Stromal cell of bone marrow (primary cell): ENCODE measurements at regions not wholly inside any gene's neighbourhood (a gene's known extent, or its start where the extent isn't known, plus 50 kb on each side); places are given as distances from the start of the nearest gene placed in this dataset.
"Not testable (repeated sequence)": the region's sequence is repeated elsewhere in the genome, so short reads cannot be mapped to it uniquely, and the experiment has no call there.

Experiments
- DNase-seq: peaks from one replicate; pipeline ENCODE4 v3.0.0-alpha.2; 2012; ENCODE audit warnings: low read depth

GRCh38 chr4:137853424-137853823 lies 321.1 kb upstream of the PCDH18 start:
- DNase-seq, result no peak

- no peak for DNase-seq
Measured at GRCh38 chr4:137852326-137852725, 320.0 kb upstream of the PCDH18 start.

DNA sequence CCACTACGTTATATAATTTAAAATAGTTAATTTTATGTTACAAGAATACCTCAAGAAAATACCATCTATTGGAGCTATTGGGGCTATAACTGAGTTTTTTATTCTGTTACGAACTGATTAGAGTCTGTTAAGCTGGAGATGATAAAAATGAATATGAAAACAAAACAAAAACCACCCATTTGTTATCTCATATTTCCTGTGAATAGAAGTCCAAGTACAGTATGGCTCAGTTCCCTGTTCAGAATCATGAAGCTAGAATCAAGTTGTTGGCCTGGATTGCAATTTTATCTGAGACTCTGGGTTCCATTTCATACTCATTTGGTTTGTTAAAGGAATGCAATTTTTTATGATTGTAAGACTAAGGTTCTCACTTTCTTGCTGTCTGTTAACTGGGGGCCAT lies 319.1 kb upstream of the PCDH18 start:
- DNase-seq, result no peak

- DNase-seq, result not testable (repeated sequence)
Measured at GRCh38 chr4:137827945-137828344, 295.7 kb upstream of the PCDH18 start.

DNA sequence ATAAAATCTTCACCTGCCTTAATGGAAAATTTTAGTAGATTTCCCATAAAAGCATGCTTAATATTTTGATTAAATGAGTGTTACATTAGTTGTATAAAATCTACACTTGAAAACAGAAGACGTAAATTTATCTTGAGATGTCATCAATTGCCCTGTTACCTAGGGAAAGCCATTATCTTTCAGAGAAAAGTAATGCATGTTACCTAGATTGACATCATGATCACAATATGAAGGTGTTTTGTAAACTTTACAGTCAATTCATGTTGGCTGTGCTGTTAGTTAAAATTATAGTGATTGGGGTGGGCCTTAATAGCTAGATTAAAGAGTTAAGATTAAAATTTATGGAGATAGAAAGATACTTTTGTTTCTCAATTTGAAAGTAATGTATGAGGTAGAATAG lies 293.2 kb upstream of the PCDH18 start:
- no peak for DNase-seq

DNA sequence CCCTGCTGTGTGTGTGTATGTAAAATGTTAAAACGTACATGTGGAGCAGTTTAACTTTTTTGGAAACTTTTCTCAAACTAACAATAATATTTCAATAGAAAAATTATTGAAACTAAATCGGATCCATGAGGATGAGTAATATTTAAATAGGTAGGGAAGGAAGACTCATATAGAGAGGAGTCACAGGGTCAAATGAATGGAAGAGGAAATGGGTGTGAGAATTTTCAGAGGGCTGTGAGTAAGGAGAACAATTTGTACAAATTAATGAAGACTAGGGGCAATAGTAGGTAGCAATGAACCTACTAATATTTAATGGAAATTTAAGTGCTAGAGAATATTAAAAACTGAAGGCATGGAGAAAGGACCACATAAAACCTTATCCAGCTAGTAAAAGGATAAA lies 290.7 kb upstream of the PCDH18 start:
- no peak for DNase-seq

- peak; percentile 20 for DNase-seq
Measured at GRCh38 chr4:137819964-137820383, 287.7 kb upstream of the PCDH18 start.

- DNase-seq, result no peak
Measured at GRCh38 chr4:137812258-137812657, 280.0 kb upstream of the PCDH18 start.

GRCh38 chr4:137806420-137806819 lies 274.1 kb upstream of the PCDH18 start:
- no peak for DNase-seq

GRCh38 chr4:137804906-137805495 lies 272.7 kb upstream of the PCDH18 start:
- DNase-seq, result no peak

DNA sequence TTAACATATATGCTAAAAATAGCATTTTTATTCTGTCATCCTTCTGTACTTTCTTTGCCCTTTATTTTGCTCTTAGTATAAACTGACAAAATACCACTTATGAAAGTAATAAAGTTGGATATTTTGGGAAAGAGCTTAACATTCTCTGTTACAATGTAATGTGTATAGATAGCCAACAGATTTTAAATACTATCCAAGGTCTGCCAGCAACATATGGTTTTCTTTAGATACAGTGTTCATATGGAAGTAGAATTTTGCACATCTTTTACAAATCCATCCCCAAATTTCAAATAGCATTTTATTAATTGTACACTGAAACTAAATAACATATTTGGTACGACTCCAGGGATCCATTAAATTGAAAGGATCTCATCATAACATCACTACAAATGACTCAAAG lies 268.6 kb upstream of the PCDH18 start:
- no peak for DNase-seq

DNA sequence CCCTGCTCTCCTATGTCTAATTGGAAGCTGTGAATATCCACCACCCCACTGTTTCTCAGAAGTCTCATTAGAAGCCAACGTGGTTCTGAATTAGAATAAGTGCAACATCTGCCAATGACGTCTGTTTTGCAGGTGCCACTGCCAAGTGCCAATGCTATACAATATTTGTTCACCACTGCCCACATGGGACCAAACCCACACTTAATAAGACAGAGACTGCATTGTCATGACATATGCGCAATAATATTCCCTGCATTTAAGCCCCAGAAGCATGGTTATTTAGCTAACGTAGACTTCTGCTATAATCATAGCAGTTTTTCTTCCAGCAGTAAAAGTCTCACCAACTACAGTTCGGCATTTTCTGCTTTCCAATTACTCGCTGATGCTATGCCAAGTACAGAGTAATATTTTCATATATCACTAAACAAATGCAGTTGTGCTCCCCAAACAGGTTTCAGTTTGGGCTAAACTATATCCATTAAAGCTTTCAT lies 262.5 kb upstream of the PCDH18 start:
- no peak for DNase-seq

GRCh38 chr4:137789263-137789662 lies 257.0 kb upstream of the PCDH18 start:
- DNase-seq, result not testable (repeated sequence)

GRCh38 chr4:137783923-137784322 lies 251.6 kb upstream of the PCDH18 start:
- DNase-seq, result not testable (repeated sequence)

- no peak for DNase-seq
Measured at GRCh38 chr4:137775701-137776100, 243.4 kb upstream of the PCDH18 start.

DNA sequence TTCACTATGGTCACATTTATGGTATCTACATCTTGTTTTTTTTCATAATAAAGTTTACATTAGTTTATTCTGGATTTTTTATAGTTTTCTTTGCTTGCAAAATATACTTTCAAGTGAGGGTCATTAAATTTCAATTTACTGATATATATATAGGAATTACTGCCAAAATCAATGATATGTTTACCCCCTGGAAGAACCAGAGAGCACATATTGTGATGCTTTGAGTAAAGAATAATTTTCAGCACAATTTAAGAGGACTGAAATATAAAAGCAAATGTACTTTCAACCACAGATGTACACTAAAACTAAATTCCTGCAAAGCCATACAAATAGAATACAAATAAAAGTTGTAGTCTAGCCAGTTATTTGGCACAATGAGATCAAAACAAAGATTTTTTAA lies 242.2 kb upstream of the PCDH18 start:
- no peak for DNase-seq

GRCh38 chr4:137768881-137769280 lies 236.6 kb upstream of the PCDH18 start:
- no peak for DNase-seq

DNA sequence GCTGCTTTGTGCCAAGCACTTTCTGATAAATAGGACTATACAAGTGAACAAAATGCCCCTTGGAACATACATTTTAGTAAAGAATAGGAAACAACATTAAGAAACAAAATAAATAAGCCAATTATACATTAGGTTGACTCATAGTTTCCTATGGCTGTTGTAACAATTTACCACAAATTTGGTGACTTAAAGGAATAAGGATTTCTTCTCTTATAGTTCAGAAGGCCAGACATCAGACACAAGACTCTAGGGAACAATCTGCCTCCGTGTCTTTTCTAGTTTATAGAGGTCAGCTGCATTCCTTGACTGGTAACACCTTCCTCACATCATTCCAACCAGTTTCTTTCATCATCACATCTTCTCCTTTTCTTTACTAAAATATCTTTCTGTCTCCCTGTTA lies 235.9 kb upstream of the PCDH18 start:
- no peak for DNase-seq

DNA sequence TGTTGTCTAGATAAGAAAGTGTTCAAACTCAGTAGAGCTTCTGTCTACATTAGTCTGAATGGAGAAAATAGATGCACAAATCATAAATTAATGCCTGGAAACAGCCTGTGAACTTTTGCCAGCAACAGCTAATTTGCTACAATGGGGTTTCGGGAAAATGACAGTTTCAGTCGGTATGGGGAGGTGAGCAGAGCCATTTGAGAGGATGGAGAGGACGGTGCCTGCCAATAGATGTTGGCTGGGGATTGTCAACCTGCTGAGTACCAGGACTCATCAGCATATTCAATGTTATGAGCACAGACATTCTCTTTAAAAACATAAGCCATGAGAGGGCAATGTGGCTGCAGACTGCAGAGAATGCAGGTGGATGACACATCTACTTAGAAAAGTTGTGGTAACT lies 230.3 kb upstream of the PCDH18 start:
- DNase-seq, result no peak

DNA sequence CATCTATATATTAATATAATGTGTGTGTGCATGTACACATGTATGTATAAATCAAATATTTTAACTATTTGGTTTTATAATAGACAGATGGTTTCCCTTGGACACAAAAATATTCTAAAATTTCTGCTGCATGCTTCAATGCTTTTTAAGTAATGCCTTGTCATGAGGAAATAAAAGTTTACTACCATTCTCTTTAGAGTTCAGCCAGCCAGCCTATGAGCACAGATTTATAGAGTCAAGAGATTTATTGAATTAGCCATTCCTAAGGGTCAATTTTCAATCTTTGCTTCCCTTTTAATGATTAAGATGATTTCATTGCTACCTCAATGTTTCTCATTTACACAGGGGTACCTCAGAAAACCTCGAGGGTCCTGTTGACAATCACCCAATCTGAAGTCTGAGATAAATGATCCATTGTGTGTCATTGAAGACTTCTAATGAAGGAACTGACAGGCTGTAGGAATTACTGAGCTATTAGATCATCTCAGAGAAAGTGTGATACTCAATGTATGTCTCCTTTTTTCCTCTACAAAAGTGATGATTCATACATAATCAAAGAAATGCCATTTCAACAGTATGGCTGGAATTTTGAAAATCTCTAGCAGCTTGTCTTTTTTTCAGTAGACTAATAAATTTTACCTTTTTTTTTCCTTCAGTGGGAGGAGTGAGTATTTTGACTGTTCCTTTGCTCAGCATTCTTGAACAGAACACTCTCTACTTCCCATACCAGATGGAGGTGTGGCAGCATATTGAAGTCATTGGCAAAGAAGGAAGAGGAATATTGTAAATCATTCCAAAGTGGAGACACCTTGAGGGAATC lies 222.6 kb upstream of the PCDH18 start:
- DNase-seq, result no peak

DNA sequence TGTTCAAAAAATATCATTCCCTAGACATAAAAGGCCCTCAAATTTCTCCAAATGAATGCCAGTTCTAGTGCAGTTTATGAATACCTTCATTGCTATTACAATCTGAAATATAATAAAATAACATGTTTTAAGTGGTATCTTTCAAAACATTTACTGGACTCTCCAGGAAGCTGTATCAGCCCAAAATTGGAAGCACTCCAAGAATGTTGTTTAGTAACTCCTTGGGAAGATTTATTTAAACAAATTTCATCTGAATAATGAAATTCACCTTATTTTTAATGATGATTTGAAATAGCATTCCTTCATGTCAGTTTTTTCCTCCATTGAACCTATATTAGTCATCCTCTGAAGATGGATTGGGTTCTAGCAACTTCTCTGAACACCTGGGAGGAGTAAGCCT lies 217.2 kb upstream of the PCDH18 start:
- no peak for DNase-seq

GRCh38 chr4:137748616-137749015 lies 216.3 kb upstream of the PCDH18 start:
- DNase-seq, result no peak

DNA sequence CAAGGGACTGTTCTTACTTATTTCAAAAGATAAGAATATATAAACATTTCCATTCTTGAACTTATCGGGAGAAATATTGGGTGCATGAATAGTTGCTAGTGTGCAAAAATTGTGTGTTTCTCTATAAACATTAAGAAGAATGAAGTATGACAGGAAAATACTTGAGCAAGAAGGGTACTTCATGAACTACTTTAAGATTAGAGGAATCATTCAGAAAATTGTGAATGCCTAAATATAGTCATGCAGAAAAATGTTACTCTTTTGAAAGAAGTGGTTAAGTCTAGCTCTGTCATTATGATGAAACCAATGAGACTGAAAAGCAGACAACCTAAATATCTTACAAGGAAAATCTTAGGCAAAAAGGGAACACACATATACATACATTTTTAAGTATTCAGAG lies 207.8 kb upstream of the PCDH18 start:
- DNase-seq, result no peak

DNA sequence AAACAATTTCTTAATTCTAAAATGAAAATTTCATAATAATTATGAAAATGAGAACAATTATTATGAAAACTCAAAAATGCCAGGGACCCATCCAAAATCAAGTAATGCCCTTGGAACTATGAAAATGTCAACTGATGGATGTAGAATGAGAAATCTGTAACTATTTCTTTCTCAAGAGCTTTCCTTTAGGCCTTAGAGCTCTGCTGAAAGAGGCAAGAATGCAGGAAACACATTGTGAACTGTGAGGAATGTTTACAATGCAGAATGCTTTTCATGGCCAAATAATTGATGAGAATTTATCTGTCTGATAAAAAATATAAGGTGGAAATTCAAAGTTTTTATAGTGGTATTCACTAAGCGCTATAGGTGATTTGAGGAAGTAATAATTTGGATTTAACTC lies 207.1 kb upstream of the PCDH18 start:
- no peak for DNase-seq
